GF-D8 (cell line): ENCODE measurements at regions not wholly inside any gene's neighbourhood (a gene's known extent, or its start where the extent isn't known, plus 50 kb on each side); places are given as distances from the start of the nearest gene placed in this dataset.

ENCODE experiments used
- DNase-seq: peaks from one replicate; lab custom pipeline; 2025; lab: John Stamatoyannopoulos, UW

DNA sequence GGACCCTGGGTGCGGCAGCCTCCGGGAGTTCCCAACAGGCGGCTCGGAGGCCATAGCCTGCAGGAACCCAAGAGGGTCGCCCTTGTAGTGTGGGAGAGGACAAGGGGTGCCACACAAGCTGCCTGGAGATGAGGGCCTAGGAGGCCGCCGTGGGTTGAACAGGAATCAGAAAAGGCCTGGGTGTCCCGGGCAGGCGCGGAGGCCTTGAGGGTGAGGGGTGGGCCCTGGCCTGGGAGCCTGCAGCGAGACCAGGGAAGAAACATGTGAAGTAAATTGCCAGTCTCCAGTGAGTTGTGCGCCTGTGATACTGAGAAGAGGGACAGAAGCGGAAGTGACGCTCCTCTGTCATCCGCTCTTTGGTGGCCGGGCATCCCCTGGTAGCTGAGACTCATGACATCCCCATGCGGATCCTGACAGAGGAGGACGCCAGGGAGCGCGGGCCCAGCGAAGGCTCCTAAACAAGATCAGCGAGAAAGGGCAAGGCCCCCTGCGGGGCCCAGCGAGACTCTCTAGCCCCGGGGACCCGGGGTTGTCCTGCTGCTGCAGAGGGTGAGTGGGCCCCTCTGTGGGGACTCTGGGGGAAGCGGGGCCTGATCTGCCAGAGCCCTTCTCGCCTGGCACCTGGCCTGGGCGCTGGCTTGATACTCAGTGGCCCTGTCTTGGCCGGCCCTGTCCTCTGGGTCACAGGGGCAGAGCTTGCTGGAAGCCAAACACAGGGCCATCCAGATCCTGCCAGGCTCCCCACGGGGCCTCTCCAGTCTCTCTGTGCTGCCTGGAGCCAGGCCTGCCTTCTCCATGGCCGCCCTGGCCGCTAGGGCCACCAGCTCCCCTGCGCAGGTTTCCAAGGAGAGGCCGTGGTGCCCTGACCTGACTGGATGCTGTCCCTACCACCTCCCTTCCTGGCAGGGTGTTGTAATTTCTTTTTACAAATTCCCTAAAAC, 788.4 kb downstream of the TLE4 start:
- no peak for DNase-seq

DNA sequence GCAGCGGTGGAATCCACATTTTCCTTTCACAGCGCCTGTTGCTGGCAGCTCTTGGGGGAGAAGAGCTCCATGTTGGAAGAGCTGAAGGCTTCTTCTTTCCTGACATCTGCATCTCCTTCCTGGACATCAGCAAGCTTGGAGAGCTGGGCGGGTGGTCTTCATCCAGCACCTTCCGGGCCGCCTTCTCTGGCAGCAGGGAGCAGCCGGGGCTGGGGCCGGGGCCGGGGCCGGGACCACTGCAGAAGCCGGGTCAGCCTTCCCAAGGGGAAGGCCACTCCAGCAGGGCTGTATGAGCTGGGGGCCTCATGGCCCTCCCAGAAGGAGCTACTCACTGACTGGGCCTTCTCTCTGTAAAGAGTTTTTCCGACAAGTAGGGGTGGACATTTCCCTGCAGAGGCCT, 787.5 kb downstream of the TLE4 start:
- no peak for DNase-seq

DNA sequence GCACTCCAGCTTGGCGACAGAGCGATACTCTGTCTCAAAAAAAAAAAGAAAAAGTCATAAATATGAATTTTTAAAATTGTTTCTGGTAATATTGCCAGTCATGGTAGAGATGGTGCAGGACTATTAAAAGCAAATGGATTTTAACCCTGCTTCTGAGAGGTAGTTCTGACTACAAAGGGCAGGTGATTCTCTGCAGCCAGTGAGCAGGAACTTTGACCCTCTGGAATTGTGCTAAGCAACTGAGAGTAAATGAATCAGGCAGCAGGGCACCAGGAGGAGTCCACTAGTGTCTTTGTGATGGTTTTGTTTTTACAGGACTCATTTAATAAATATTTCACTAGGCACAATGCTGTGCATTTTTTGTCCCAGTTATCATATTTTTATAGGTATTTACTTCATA, 781.2 kb downstream of the TLE4 start:
- DNase-seq = no peak

DNA sequence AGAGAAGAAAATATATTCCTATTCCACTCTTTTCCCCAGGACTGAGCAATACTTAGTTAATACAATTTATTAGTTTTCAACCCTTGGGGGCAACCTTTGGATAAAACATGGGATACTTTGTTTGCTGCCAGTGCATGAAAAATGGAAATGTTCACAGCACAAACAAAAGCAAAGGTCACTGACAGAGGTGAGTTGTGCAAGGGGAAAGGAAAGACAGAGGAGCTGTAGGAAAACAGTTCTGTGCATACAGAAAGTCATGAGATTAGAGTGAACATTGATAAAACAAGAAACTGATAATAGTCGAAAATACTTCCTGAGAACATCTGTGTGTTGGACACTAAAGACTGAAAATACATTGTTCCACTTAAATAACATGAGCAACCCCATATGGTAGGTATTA, 779.8 kb downstream of the TLE4 start:
- no peak for DNase-seq

DNA sequence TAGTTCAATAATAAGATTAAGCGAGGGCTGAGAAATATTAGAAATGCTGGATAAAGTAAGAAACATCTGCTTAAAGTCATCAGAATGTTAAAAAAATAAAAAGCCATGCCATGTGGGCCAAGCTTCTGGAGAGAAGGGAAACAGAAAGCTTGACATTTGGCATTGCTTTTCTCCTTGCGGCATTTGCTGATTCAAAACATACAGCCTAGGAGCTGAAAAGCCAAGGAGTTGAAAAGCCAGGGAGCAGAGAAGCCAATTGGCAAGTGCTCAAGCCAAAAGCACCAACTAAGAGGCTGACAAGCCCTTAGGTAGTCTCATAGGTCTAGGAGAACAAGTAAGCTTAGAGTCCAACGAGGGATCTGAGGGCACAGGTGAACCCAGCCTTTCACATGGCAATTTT, 754.3 kb downstream of the TLE4 start:
- no peak for DNase-seq

DNA sequence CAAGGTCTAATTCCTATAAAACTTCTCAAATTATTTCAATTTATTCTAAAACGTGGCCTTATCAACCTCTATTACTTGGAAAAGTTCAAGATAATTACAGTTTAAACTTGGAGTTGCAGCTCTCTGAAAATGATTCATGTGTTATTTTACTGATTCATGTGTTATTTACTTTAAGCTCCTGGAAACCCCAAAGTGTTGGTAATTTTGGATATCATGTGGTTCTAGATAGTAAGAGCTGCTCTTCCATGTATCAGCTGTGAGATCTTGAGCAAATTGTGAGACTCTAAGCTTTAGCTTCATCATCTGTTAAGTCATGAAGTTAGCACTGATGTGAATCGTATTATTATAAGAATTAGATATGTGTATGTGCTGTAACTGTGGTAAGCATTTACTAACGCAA, 749.2 kb downstream of the TLE4 start:
- no peak for DNase-seq

- DNase-seq = no peak
Observed at GRCh38 chr9:80320480-80320879, 748.7 kb downstream of the TLE4 start.

DNA sequence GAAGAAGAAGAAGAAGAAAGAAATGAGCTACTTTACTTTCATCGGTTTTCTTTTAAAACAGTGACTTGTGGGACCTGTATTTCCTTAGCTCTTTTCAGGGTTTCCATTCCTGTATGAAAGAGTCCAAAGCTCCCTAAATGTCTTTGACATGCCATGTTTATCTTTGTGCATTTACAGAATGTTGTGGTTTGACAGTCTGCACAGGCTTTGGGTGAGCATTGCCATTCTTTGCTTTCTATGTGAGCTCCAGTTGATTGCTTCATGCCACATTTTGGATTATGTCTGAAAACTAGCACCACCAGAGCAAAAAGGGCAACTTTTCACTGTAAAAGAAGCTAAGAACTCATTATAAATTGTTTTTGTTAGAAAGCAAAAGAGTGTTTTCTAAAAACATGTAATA, 733.4 kb downstream of the TLE4 start:
- DNase-seq = no peak

GRCh38 chr9:80294955-80295354, 723.2 kb downstream of the TLE4 start:
- no peak for DNase-seq

DNA sequence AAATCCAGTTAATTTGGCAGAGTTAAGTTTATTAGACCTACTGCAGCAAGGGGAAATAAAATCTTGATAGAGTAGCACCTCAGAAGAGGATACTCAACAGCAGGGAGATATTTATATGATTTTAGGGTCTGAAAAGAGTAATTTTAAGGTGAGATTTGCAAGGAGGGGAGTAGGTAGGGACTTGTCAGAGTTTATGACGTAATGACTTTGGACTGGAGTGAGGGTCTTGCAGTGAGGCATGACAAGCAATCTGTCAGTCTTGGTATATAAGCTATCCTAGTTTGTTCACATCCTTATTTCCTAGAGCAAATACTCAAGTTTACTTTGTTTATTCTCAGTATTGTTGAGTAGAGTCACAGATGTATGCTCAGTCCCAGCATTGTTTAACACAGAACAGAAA, 722.6 kb downstream of the TLE4 start:
- no peak for DNase-seq

DNA sequence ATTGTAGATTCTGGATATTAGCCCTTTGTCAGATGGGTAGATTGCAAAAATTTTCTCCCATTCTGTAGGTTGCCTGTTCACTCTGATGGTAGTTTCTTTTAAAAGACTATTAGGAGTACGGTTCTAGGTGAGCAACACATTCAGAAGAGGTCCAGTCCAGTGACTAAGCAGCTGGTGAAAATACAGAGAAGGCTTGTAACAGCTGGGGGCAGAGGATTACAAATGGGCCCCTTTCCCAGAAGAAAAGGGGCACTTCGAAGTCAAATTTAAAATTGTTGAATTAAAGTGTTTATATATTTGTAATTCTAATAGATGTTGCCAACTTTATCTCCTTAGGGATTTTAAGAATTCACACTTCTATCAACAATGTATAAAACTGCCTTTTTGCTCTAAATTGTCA, 720.5 kb downstream of the TLE4 start:
- DNase-seq = no peak

GRCh38 chr9:80285326-80285725, 713.6 kb downstream of the TLE4 start:
- no peak for DNase-seq

DNA sequence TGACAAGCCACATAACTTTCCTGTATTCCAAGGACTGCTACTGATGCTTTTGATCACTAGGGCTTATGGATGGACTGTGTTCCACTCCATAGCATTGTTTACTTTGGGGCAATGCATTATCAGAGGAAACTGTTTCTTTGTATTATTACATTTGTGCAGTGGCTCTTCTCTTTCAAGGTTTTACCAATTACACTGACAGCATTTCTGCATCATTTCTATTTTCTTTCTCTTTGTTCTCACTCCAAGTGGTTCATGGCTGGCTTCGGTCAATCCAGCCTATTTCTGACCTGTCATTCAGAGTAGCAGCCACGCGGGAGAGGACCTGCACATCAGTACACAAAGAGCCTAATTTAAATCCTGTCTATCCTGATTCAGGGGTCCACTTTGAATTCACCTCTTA, 711.0 kb downstream of the TLE4 start:
- DNase-seq = no peak

DNA sequence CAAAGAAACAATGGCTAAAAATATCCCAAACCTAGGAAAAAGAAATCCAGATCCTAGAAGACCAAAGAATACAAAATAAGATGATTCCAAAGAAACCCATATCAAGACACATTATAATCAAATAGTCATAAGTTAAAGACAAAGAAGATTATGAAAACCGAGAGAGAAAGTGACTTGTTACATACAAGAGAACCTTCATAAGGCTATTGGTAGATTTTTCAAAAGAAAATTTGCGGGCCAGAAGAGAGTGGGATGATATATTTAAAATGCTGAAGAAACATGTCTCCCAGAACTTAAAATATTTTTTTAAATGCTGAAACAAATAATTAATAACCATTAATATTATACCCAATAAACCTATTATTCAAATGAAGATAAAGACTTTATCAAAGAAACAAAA, 687.3 kb downstream of the TLE4 start:
- DNase-seq = no peak

DNA sequence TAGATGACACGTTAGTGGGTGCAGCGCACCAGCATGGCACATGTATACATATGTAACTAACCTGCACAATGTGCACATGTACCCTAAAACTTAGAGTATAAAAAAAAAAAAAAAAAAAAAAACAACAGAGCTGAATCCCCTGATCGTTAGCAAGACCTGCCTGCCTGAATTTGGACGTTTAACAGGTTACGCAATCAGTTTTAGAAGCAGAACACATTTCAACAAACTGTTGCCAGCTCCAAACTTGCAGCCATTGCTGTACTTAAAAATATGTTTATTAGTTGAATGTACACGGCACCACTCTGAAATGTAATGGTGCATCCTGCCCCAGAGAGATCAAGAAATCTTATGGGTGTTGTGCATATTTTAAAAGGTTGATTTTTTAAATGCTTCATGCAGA, 680.0 kb downstream of the TLE4 start:
- no peak for DNase-seq

DNA sequence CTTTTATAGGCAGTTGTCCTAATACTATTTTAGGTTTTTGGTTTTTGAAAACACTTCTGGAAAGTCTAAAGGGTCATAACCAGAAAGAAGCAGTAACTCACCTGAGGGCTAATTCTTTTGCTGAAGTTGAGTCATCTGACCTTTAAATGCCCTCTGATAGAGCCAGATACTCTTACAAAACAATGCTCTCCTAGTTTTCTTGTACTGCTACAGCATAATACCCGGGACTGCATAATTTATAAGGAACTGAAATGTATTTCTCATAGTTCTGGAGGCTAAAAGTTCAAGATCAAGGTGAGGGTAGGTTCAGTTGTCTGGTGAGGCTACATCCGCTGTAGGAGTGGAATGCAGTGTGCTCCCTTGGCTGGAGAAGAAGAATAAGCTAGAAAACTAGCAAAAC, 670.3 kb downstream of the TLE4 start:
- no peak for DNase-seq

GRCh38 chr9:80235752-80236151, 664.0 kb downstream of the TLE4 start:
- DNase-seq = no peak

DNA sequence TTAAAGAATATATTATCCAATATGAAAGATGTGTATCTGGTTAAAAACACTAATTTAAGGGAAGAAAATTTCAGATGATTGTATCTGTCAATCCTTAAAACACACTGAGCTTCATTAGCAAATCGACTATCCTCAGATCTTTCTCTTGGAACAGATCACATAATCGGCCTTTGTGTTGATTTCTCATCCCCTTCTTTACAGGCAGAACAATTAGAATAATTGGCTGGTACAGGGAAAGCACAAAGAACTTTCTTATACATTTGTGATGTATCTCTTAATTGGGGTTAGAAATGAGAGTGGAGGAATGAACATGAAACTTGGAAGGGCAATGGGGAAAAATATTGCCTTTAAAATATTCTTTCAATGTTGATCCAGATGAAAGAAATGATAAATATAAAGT, 662.1 kb downstream of the TLE4 start:
- no peak for DNase-seq

DNA sequence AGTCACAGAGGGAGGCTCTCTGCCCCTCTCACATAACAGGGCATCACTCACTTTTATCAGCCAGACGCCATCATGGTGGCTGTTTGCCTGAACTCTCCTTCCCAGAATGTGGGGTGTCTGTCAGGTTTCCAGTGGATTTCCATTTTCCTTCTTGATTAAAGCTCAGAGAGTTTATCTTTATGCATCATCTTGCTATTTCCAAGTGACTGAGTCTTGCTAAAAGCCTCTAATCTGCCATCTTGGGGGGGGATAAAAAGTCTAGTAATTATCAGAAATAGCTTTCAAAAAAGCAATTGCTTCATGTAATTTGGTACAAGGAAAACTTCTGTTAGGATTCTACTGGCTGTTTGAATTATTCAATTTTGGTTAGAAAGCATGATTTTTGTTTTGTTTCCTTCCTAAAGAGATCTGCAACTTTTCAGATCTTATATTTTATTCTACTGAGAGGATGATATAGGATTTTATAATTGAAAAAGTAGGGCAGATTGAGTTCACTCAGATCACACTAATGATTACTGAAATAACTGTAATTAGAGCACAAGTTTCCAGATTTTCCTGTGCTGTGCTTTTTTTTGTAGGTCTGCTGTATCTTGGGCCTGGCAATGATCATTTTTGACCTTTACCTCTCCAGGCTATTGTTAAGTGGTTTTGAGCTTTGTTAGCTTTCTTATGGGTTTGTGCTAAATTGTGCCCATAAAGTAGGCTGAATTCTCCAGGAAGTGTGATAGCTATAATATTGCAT, 661.5 kb downstream of the TLE4 start:
- no peak for DNase-seq

- DNase-seq = no peak
Observed at GRCh38 chr9:80231318-80232236, 659.8 kb downstream of the TLE4 start.

DNA sequence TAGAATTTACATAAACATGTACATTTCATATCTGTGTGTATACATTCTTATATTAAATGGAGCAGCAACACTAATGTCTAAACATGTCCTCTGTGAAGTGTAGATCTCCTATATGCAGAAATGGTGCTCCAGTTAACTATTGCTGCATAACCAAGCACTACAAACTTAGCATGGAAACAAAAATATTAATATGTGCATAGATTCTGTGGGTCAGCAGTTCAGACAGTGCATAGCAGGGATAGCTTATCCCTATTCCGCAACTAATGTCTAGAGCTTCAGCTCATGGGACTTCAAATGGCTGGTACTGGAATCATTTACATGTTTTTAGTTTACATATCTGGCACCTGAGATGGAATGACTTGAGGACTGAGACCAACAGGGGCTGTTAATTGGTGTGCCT, 652.1 kb downstream of the TLE4 start:
- DNase-seq = no peak

DNA sequence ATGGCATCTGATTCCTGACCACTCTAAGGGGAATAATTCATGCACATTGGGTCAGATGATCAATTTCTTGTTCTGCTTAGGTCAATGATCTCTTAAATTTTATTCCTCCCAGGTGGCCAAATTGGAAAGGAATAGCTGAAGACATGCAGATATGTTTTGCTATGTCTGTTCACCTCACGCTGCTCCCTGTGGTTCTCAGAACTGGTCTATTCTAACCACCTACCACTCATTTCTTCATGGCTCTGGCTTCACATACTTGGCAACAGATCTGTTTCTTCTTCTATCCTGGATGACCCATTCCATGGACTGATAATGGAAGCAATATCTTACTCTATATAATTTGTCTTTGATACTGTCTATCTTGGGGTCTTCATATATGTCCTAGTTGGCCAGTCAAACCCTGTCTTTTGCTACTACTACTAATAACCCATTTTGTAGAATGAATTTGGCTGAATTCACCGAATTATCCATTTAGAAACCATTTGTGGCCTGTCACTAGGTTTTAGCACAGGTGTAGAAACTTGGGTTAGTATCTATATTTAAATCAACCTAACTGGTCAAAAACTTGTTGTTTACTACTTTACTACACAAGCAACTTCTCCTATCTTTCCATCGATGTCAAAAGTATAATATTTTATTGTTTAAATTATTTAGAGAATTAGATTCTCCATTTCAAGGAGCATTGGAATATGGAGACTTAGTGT, 650.9 kb downstream of the TLE4 start:
- DNase-seq = no peak
